ENCODE measurements at regions not wholly inside any gene's neighbourhood (a gene's known extent, or its start where the extent isn't known, plus 50 kb on each side); places are given as distances from the start of the nearest gene placed in this dataset.
A peak's percentile ranks its signal among the peaks of the same experiment; 100 is the strongest.

DNA sequence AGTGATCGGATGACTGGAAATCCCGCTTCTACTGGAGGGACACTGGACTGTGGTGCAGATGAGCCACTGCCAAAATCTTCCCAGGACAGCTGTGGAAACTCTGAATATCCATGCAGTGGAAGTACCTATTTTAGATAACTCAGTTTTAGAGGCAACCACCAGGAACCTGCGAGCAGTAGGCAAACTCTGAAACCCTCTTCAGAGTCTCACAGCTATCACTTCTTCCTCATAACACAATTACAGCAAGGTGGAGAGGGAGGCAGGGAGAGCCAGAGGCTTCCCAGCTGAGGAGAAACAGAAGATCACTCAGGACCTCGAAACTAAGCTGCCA lies 322.8 kb upstream of the NT5E start:
- Histone ChIP-seq H3K4me1 (ENCODE audit: control insufficient read depth in 4 of 4, insufficient read depth in 4 of 4, low read length in 3 of 4) (peaks cover 0 to 3% (median 0%) of the 10 kb centered on the region in 4 donors), H3K36me3 (ENCODE audit: control insufficient read depth in 4 of 4, insufficient read depth in 3 of 4, low read depth in 1 of 4, low read length in 3 of 4) (no peaks in the 10 kb centered on the region), H3K27me3 (ENCODE audit: control insufficient read depth in 4 of 4, insufficient read depth in 4 of 4, low read length in 3 of 4) (peaks cover 0 to 3% (median 1%) of the 10 kb centered on the region in 4 donors), H3K4me3 (ENCODE audit: low read depth in 1 of 3, low read length in 3 of 3) (no peak overlapping the region), H3K27ac (ENCODE audit: low read depth in 1 of 2, low read length in 2 of 2) (no peak overlapping the region), H3K9ac (ENCODE audit: low read depth in 1 of 2, low read length in 2 of 2) (no peak overlapping the region), H3K9me3 (ENCODE audit: control insufficient read depth in 4 of 4, low read length in 3 of 4) (no peaks in the 10 kb centered on the region)
- TF ChIP-seq ZBTB33 (IDR thresholded peaks at IDR 0.05) (no peak), GABPA (IDR thresholded peaks at IDR 0.05 in 1 of 2, conservative IDR thresholded peaks at IDR 0.05 in 1 of 2) (no peak), FOXA1 (IDR thresholded peaks at IDR 0.05) (no peak), SP1 (IDR thresholded peaks at IDR 0.05) (no peak), HNF4A (conservative IDR thresholded peaks at IDR 0.05) (no peak), MAX (IDR thresholded peaks at IDR 0.05) (no peak)
- no peak for DNase-seq (ENCODE audit: low spot score)
- WGBS = 52% methylated on average over 4 of the region's 4 CpGs

- peaks cover 0 to 3% (median 1%) of the 10 kb centered on the region in 4 donors for H3K27me3 ChIP-seq (ENCODE audit: control insufficient read depth in 4 of 4, insufficient read depth in 4 of 4, low read length in 3 of 4)
- H3K4me3 ChIP-seq (ENCODE audit: low read depth in 1 of 3, low read length in 3 of 3) = no peak overlapping the region
- TF ChIP-seq RAD21 (IDR thresholded peaks at IDR 0.05) (peak; percentile 87 to 90), ZBTB33 (IDR thresholded peaks at IDR 0.05) (no peak), JUND (IDR thresholded peaks at IDR 0.05) (no peak), RXRA (IDR thresholded peaks at IDR 0.05) (no peak)
- TF ChIP-seq, protein P1, sequence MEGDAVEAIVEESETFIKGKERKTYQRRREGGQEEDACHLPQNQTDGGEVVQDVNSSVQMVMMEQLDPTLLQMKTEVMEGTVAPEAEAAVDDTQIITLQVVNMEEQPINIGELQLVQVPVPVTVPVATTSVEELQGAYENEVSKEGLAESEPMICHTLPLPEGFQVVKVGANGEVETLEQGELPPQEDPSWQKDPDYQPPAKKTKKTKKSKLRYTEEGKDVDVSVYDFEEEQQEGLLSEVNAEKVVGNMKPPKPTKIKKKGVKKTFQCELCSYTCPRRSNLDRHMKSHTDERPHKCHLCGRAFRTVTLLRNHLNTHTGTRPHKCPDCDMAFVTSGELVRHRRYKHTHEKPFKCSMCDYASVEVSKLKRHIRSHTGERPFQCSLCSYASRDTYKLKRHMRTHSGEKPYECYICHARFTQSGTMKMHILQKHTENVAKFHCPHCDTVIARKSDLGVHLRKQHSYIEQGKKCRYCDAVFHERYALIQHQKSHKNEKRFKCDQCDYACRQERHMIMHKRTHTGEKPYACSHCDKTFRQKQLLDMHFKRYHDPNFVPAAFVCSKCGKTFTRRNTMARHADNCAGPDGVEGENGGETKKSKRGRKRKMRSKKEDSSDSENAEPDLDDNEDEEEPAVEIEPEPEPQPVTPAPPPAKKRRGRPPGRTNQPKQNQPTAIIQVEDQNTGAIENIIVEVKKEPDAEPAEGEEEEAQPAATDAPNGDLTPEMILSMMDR (IDR thresholded peaks at IDR 0.05; ENCODE audit: low read depth, low read length, missing input control) = peak; percentile 65
- WGBS = 32% methylated on average over 11 of the region's 11 CpGs
- H3K36me3 ChIP-seq (ENCODE audit: control insufficient read depth in 4 of 4, insufficient read depth in 3 of 4, low read depth in 1 of 4, low read length in 3 of 4) = no peaks in the 10 kb centered on the region
- DNase-seq (ENCODE audit: low spot score) = peak; percentile 51
- no peaks in the 10 kb centered on the region for H3K9me3 ChIP-seq (ENCODE audit: control insufficient read depth in 4 of 4, low read length in 3 of 4)
- no peak overlapping the region for H3K9ac ChIP-seq (ENCODE audit: low read depth in 1 of 2, low read length in 2 of 2)
- peaks cover 0 to 3% (median 0%) of the 10 kb centered on the region in 4 donors for H3K4me1 ChIP-seq (ENCODE audit: control insufficient read depth in 4 of 4, insufficient read depth in 4 of 4, low read length in 3 of 4)
- no peak overlapping the region for H3K27ac ChIP-seq (ENCODE audit: low read depth in 1 of 2, low read length in 2 of 2)
Observed at GRCh38 chr6:85126485-85127167, 323.3 kb upstream of the NT5E start.

GRCh38 chr6:85125526-85125925 lies 324.4 kb upstream of the NT5E start:
- H3K4me3 ChIP-seq (ENCODE audit: low read depth in 1 of 3, low read length in 3 of 3) = no peak overlapping the region
- peaks cover 0 to 3% (median 0%) of the 10 kb centered on the region in 4 donors for H3K4me1 ChIP-seq (ENCODE audit: control insufficient read depth in 4 of 4, insufficient read depth in 4 of 4, low read length in 3 of 4)
- H3K9ac ChIP-seq (ENCODE audit: low read depth in 1 of 2, low read length in 2 of 2) = no peak overlapping the region
- peaks cover 0 to 3% (median 1%) of the 10 kb centered on the region in 4 donors for H3K27me3 ChIP-seq (ENCODE audit: control insufficient read depth in 4 of 4, insufficient read depth in 4 of 4, low read length in 3 of 4)
- 70% methylated on average over 3 of the region's 3 CpGs for WGBS
- DNase-seq (ENCODE audit: low spot score) = no peak
- no peak overlapping the region for H3K27ac ChIP-seq (ENCODE audit: low read depth in 1 of 2, low read length in 2 of 2)
- TF ChIP-seq ATF3 (IDR thresholded peaks at IDR 0.05) = no peak
- no peak for TF ChIP-seq TAF1 (conservative IDR thresholded peaks at IDR 0.05)
- TF ChIP-seq HNF4A (conservative IDR thresholded peaks at IDR 0.05) = no peak
- TF ChIP-seq SP1 (IDR thresholded peaks at IDR 0.05) = no peak
- no peak for TF ChIP-seq FOXA2 (IDR thresholded peaks at IDR 0.05)
- no peak for TF ChIP-seq NR2F2 (IDR thresholded peaks at IDR 0.05)
- TF ChIP-seq YY1 (IDR thresholded peaks at IDR 0.05) = no peak
- no peak for TF ChIP-seq MAX (IDR thresholded peaks at IDR 0.05)
- no peak for TF ChIP-seq JUND (IDR thresholded peaks at IDR 0.05)
- no peak for TF ChIP-seq HNF4G (IDR thresholded peaks at IDR 0.05)
- TF ChIP-seq GABPA (IDR thresholded peaks at IDR 0.05 in 1 of 2, conservative IDR thresholded peaks at IDR 0.05 in 1 of 2) = no peak
- no peak for TF ChIP-seq FOXA1 (IDR thresholded peaks at IDR 0.05)
- no peak for TF ChIP-seq RXRA (IDR thresholded peaks at IDR 0.05)
- TF ChIP-seq, protein P1 (IDR thresholded peaks at IDR 0.05; ENCODE audit: low read depth, low read length, missing input control) = no peak
- H3K36me3 ChIP-seq (ENCODE audit: control insufficient read depth in 4 of 4, insufficient read depth in 3 of 4, low read depth in 1 of 4, low read length in 3 of 4) = no peaks in the 10 kb centered on the region
- H3K9me3 ChIP-seq (ENCODE audit: control insufficient read depth in 4 of 4, low read length in 3 of 4) = no peaks in the 10 kb centered on the region
